H1 (cell line): ENCODE measurements at regions not wholly inside any gene's neighbourhood (a gene's known extent, or its start where the extent isn't known, plus 50 kb on each side); places are given as distances from the start of the nearest gene placed in this dataset.

Experiments
- CBX5 ChIP-seq: fragments of 300-800, 300-1000 bp; sonication (generic); IDR thresholded peaks from 2 replicates; pipeline ENCODE4 v1.7.1; 2016; ENCODE audit warnings: antibody characterized with exemption, low read length, low read depth
- CHD2 ChIP-seq: IDR thresholded peaks from 2 replicates; pipeline ENCODE4 v1.6.1; 2012; ENCODE audit warnings: low read length, improper control_type of control experiment
- CTBP2 ChIP-seq: IDR thresholded peaks from 2 replicates; pipeline ENCODE4 v1.7.0; 2011; ENCODE audit warnings: borderline replicate concordance, mild to moderate bottlenecking, moderate library complexity, mixed read lengths, low read length; ENCODE audit not compliant: insufficient read depth, insufficient read length
- EP300 ChIP-seq, 2 experiments: IDR thresholded peaks; 1 replicate in 1 of 2; 2 replicates in 1 of 2; pipeline ENCODE4 v1.6.1; 2011 to 2012; ENCODE audit warnings: low read depth in 2 of 2, low read length in 2 of 2, mild to moderate bottlenecking in 2 of 2, borderline replicate concordance in 1 of 2, inconsistent platforms in 1 of 2, moderate library complexity in 1 of 2
- KDM5A ChIP-seq: fragments of 200-600 bp; IDR thresholded peaks from 2 replicates; pipeline ENCODE4 v1.7.1; 2012; ENCODE audit warnings: mild to moderate bottlenecking, low read length, inconsistent platforms, mixed read lengths
- MAFK ChIP-seq: IDR thresholded peaks from 2 replicates; pipeline ENCODE4 v1.6.1; 2012; ENCODE audit warnings: low read depth, mild to moderate bottlenecking, improper control_type of control experiment, low read length
- NANOG ChIP-seq: IDR thresholded peaks from 2 replicates; pipeline ENCODE4 v1.6.1; 2011; ENCODE audit warnings: low read length, low read depth, mild to moderate bottlenecking, inconsistent platforms; ENCODE audit not compliant: insufficient read depth, poor library complexity, severe bottlenecking
- NRF1 ChIP-seq: IDR thresholded peaks from 2 replicates; pipeline ENCODE4 v1.6.1; 2011; ENCODE audit warnings: mild to moderate bottlenecking, low read depth, low read length, improper control_type of control experiment
- PHF8 ChIP-seq: fragments of 200-600 bp; sonication (generic); conservative IDR thresholded peaks from 2 replicates; pipeline ENCODE4 v1.7.1; 2012; ENCODE audit warnings: low read depth, mild to moderate bottlenecking, inconsistent platforms, low read length, moderate library complexity
- TF ChIP-seq, protein P1 (sequence below): fragments of 300-600 bp; sonication (generic); IDR thresholded peaks from 2 replicates; pipeline ENCODE4 v1.7.1; 2012; ENCODE audit warnings: low read length, moderate library complexity, mild to moderate bottlenecking, inconsistent platforms; ENCODE audit not compliant: insufficient replicate concordance
- TF ChIP-seq, protein P2 (sequence below): IDR thresholded peaks from 2 replicates; pipeline ENCODE4 v1.6.1; 2012; ENCODE audit warnings: inconsistent platforms

DNA sequence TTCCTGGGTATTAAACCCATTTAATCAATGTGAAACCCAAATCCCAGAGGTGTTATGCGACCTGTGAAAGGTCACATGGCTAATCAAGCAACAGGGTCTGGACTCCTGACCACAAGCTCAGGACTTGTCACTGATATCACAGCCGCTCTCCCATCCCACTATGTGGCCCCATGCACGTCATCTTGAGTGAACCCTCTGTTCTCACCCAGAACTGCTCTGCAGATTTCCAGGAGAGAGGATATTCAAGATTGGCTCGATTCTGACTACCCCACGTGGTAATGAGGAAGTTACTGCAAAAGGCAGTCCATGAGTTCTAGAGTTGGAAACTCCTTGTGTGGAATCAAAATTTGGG, 173.5 kb upstream of the ETV3 start (continued):
- TF ChIP-seq, protein P1, sequence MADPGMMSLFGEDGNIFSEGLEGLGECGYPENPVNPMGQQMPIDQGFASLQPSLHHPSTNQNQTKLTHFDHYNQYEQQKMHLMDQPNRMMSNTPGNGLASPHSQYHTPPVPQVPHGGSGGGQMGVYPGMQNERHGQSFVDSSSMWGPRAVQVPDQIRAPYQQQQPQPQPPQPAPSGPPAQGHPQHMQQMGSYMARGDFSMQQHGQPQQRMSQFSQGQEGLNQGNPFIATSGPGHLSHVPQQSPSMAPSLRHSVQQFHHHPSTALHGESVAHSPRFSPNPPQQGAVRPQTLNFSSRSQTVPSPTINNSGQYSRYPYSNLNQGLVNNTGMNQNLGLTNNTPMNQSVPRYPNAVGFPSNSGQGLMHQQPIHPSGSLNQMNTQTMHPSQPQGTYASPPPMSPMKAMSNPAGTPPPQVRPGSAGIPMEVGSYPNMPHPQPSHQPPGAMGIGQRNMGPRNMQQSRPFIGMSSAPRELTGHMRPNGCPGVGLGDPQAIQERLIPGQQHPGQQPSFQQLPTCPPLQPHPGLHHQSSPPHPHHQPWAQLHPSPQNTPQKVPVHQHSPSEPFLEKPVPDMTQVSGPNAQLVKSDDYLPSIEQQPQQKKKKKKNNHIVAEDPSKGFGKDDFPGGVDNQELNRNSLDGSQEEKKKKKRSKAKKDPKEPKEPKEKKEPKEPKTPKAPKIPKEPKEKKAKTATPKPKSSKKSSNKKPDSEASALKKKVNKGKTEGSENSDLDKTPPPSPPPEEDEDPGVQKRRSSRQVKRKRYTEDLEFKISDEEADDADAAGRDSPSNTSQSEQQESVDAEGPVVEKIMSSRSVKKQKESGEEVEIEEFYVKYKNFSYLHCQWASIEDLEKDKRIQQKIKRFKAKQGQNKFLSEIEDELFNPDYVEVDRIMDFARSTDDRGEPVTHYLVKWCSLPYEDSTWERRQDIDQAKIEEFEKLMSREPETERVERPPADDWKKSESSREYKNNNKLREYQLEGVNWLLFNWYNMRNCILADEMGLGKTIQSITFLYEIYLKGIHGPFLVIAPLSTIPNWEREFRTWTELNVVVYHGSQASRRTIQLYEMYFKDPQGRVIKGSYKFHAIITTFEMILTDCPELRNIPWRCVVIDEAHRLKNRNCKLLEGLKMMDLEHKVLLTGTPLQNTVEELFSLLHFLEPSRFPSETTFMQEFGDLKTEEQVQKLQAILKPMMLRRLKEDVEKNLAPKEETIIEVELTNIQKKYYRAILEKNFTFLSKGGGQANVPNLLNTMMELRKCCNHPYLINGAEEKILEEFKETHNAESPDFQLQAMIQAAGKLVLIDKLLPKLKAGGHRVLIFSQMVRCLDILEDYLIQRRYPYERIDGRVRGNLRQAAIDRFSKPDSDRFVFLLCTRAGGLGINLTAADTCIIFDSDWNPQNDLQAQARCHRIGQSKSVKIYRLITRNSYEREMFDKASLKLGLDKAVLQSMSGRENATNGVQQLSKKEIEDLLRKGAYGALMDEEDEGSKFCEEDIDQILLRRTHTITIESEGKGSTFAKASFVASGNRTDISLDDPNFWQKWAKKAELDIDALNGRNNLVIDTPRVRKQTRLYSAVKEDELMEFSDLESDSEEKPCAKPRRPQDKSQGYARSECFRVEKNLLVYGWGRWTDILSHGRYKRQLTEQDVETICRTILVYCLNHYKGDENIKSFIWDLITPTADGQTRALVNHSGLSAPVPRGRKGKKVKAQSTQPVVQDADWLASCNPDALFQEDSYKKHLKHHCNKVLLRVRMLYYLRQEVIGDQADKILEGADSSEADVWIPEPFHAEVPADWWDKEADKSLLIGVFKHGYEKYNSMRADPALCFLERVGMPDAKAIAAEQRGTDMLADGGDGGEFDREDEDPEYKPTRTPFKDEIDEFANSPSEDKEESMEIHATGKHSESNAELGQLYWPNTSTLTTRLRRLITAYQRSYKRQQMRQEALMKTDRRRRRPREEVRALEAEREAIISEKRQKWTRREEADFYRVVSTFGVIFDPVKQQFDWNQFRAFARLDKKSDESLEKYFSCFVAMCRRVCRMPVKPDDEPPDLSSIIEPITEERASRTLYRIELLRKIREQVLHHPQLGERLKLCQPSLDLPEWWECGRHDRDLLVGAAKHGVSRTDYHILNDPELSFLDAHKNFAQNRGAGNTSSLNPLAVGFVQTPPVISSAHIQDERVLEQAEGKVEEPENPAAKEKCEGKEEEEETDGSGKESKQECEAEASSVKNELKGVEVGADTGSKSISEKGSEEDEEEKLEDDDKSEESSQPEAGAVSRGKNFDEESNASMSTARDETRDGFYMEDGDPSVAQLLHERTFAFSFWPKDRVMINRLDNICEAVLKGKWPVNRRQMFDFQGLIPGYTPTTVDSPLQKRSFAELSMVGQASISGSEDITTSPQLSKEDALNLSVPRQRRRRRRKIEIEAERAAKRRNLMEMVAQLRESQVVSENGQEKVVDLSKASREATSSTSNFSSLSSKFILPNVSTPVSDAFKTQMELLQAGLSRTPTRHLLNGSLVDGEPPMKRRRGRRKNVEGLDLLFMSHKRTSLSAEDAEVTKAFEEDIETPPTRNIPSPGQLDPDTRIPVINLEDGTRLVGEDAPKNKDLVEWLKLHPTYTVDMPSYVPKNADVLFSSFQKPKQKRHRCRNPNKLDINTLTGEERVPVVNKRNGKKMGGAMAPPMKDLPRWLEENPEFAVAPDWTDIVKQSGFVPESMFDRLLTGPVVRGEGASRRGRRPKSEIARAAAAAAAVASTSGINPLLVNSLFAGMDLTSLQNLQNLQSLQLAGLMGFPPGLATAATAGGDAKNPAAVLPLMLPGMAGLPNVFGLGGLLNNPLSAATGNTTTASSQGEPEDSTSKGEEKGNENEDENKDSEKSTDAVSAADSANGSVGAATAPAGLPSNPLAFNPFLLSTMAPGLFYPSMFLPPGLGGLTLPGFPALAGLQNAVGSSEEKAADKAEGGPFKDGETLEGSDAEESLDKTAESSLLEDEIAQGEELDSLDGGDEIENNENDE, result no peak
- TF ChIP-seq KDM5A (no peak), CBX5 (no peak), NANOG (no peak), MAFK (no peak), CTBP2 (no peak), NRF1 (no peak), CHD2 (no peak), PHF8 (no peak), EP300 (IDR thresholded peaks at IDR 0.05; ENCODE audit: borderline replicate concordance in 1 of 2, low read depth in 2 of 2, low read length in 2 of 2) (no peak)
- TF ChIP-seq, protein P2, sequence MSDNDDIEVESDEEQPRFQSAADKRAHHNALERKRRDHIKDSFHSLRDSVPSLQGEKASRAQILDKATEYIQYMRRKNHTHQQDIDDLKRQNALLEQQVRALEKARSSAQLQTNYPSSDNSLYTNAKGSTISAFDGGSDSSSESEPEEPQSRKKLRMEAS, result no peak
